IPS DF 4.7 (cell line): ENCODE measurements at regions not wholly inside any gene's neighbourhood (a gene's known extent, or its start where the extent isn't known, plus 50 kb on each side); places are given as distances from the start of the nearest gene placed in this dataset.
"Not testable (repeated sequence)": the region's sequence is repeated elsewhere in the genome, so short reads cannot be mapped to it uniquely, and the experiment has no call there.

Experiments
- DNase-seq: peaks from one replicate; pipeline ENCODE4 v3.0.0-alpha.2; 2013; ENCODE audit warnings: low spot score; ENCODE audit errors: extremely low read depth

DNA sequence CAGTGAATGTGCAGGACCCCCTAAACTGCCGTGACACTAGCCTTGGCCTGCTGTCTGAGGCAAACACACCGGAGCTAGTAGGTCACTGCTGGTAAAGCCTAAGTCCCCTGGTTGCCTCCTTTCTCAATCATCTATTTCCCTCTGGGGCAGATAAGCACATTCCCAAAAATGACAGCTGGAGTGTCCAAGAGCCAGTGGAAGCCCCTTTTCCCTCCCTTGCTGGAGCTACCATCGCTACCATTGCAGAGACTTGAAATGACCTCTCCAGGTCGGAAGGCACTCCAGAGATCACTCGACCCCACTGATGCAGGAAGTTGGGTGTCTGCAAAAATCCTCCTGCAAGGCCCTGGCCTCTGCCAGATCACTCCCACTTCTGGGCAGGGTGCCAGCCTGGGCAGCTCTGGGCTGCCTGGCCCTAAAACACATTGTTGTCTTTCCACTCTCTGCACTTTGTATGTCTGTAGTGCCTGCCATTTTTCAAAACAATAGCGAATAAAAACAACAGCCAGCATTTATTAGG, 235.9 kb downstream of the BCL2L11 start:
- DNase-seq, result not testable (repeated sequence)

DNA sequence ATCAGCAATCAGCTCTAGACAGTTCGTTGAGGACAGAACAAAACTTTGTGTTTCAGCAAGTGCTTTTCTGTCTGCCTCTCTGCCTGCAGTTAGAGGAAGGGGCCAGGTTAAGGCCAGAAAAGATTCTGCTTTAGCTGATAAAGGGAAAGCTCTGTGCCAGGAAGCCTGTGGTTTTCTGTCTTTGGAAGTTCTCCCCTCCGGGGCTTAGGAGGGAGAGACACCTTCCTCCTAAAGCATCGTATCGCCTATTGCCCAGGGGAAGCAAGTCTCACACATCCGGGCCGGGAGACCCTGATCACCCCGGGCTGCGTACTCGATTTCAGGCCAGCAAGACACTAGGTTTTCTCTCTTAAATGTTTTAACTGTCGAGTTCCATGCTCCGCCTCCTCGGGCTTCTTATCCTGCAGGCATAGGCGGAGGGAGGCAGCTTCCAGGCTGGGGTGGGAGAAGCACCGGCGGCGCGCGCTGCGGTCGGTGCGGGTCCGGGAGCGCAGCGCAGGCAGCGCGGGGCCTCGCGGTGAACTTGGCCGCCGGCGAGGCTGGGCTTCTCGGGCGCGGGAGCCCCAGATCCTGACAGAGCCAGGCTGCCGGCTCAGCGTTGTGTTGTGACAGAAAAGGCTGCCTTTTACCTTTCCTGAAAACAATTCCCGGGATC, 245.4 kb downstream of the BCL2L11 start:
- DNase-seq, result not testable (repeated sequence)

DNA sequence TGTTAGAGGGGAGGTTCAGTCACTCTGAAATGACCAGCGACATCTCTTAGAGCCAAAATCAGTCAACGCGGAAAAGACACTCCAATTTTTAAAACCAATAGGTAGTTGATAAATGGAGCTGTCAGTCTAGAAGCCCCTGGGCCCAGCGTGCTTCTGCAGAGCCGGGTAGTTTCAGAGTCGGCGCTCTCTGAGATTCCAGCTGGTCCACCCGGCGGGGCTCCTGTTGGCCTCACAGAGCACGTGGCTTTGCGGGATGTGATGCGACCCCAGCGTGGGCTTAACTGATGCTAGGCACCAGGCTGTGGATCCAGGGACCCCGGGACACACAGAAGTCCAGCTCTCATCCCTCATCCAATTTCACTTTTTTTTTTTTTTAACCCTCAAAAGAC, 245.9 kb downstream of the BCL2L11 start:
- not testable (repeated sequence) for DNase-seq

DNA sequence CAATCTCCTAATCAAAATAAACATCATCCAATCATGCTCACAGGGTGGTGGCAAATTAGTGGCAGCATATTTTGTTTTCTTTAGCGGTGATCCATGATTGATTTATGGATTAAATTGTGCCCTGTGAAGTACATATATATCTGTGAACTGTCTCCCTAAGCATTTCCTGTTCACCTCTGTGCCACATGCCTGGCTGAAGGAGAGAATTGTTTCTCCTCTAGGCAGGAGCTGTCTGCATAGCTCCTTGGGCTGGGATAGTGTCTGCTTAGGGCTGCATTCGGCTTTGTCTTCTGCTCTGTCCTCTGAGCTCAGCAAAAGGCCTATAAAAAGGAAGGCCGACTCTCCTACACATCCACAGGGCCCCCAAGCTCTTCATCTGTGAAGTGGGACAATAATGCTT, 246.4 kb downstream of the BCL2L11 start:
- DNase-seq, result not testable (repeated sequence)

DNA sequence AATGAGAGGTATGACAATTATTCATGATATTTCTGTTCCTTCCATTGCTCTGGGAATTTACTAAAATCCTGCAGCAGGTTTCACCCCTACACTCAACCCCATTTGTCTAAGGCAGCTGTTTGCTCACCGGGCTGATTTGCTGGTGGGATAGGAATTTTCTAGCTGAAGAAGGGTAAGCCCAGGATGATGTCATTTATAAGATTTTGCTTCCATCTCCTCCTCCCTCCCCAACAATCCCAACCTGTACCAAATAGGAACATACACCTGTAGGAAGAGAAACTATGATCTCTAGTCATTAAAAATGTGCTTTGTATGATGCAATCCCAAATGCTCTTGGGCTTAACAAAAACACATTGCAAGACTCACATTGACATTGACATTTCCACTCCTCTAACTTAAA, 247.2 kb downstream of the BCL2L11 start:
- DNase-seq, result not testable (repeated sequence)

DNA sequence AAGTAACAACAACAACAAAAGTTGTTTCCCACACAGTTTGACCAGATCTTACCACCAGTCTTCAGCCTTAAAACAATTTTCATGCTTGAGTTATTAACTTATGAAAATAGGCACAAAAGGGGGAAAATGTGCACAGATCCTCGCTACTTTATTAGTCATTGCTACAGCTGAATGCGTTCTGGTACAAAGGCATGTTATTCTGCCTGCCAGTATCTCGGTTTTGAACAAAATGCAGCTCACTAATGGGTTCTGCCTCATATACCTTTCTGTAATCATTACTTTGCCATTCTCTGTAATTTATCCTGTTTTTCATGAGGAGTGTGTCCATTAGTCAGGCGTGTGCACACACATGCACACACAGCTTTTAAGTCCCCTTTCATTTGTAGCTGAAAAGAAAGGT, 247.6 kb downstream of the BCL2L11 start:
- not testable (repeated sequence) for DNase-seq

DNA sequence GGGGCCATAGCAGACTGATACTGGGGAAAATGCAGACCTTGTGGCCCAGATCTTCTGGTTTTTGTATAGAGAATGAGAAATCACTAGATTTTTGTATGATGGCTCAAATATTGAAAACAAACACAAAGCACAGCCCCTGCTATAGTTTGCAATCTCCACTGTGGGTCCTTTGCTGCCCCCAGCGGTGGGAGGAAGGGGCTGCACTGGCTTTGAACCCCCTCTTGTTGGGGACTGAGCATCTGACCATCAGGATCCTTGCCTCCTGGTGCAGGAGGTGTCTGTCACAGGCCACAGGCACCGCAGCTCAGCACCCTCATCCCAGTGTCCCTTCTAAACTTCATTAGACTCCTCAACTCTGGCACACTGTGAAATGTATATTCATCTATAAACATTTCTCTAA, 252.3 kb downstream of the BCL2L11 start:
- not testable (repeated sequence) for DNase-seq

DNA sequence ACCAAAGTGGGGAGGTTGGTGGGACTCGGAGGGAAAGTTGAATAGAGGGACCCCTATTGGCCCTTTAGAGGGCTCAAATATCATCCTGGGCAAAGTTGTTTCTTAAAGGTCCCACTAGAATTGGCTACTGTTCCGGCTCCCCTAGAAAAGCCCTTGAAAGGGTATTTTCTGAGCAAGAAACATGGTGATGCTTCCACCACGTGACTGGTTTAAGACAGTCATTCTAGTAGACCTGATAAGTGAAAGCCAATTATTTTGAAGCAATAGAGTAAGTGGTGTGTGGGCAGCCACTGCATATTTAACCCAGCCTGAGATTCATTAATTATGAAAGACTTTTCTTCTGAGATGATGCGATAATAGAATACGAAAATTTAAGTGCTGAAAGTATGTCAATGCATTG, 253.3 kb downstream of the BCL2L11 start:
- DNase-seq, result not testable (repeated sequence)

DNA sequence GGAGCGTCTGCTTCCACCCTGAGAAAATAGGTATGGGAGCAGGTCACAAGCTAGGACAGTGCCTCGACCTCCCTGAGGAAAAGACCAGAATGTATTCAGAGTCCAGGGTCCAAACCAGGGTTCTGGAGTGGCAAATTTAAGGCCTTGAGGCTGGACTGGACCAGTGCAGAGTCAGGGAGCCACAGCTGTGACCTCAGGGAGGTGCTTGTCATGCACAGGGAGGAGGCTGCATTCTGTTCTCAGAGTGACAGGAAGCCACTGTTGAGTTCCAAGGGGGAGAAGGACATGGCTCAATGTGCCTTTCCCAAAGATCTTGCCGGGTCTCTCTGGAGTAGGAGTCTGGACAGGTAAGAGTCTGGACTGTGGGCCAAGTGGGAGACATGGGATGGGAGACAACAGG, 254.0 kb downstream of the BCL2L11 start:
- not testable (repeated sequence) for DNase-seq

DNA sequence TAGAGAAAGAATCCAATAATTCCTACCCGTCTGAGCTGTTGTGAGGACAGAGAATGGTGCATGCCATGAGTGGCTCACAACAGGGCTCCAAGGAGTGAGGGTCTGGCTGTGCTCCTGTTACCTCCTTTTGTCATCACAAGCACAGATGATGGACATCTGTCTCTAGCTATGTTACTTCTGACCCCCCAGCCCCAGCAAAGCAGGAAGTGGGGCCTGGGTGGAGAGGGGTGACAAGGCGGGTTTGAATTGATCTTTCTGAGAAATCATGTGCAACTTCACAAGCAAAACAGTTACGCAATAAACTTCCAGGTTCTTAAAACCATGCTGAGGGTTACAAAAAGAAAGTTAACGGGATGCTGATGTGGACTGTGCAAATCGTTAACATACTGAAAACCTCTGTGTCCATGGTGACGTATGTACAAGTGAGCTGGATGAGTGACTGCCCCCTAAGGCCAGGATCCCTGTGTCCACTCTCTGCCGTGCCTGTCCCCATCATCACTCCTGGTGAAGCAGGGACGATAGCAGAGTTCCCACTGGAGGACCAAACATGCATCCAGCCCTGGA, 254.7 kb downstream of the BCL2L11 start:
- not testable (repeated sequence) for DNase-seq

DNA sequence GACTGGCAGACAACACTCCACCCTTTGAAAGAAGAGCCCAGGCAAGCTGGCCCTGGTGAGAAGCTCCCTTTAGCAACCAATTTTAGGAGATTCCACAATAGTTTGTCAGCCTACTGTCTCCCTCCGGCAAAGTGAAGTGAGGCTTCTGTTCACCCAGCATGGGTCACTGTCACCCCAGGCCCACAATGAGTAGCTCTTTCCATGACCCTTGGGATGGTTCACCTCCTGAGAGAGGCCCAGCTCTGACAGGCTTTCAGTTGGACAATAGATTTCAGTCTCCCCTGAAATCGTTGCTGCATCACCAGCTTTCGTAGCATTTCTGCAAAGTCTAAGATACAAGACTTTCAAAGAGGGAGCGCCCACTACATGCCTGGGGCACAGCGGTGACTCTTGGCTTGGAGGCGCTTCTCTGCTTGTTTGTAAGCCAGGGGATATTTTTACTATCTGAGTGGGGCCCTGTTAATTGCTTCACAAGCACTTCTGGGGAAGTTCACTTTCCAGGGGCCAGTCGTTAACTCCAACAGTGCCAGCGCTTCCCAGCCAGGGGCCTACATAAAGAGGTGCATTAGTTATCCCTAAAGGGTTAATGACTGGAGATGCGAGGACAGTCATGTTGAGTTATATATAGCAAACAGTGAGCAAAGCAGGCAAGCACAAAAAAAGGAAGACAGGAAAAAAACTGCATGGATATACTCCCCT, 255.7 kb downstream of the BCL2L11 start:
- DNase-seq, result not testable (repeated sequence)

DNA sequence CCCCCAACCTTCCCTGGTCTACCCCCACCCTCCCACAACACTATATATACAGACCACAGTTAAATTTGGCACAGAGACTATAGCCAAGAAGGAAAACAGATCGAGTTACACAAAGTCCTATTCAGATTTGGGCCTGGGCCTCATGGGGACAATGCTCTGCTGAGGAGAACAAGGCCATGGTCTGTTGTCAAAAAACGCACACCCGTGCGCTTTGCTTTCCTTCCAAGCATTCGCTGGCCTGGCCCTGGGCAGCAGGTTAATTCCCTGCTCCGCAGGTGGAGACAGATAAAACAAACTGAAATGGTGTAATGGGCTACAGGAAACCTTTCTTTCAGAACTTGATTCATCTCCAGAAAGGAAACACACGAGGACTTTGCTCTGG, 256.2 kb downstream of the BCL2L11 start:
- DNase-seq, result not testable (repeated sequence)

DNA sequence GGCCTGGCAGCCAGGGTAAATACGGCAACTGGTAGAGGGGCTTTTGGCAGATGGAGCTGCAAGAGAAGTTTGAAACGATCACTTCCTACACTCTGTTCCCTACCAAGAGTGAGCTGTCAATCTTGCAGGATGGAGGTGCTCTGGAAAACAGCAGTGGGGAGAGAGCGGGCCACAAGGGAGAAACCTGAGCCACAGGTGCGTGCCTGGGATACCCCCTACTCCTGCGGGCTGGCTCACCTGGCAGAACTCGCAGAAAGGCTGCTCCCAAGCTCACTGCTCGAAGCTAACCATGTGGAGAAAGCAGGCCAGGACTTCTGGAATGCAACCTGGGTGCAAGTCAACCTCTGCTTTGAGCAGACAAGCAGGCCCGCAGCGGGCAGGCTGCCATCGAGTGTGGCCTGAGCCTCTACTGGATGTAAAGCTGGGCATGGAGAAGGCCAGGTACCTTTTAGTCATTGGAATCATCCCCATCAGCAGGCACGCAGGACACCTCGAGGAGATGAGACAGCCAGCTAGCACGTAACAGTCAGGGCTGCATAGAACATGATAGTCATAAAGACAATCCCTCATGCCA, 256.8 kb downstream of the BCL2L11 start:
- DNase-seq, result not testable (repeated sequence)

DNA sequence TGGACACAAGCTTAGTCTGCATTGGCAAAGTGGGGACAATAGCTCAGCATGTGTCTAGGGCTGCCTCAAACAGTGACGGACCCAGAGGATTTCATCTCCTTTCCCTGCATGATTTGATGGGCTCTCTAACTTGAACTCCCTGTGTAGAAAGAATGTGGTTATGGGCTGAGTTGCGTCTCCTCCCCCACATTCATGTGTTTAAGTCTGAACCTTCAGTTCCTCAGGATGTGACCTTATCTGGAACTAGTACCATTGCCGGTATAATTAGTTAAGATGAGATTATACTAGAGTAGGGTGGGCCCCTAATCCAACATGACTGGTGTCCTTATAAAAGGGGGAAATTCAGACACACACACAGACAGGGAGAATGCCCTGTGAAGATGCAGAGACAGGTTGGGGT, 257.6 kb downstream of the BCL2L11 start:
- not testable (repeated sequence) for DNase-seq

DNA sequence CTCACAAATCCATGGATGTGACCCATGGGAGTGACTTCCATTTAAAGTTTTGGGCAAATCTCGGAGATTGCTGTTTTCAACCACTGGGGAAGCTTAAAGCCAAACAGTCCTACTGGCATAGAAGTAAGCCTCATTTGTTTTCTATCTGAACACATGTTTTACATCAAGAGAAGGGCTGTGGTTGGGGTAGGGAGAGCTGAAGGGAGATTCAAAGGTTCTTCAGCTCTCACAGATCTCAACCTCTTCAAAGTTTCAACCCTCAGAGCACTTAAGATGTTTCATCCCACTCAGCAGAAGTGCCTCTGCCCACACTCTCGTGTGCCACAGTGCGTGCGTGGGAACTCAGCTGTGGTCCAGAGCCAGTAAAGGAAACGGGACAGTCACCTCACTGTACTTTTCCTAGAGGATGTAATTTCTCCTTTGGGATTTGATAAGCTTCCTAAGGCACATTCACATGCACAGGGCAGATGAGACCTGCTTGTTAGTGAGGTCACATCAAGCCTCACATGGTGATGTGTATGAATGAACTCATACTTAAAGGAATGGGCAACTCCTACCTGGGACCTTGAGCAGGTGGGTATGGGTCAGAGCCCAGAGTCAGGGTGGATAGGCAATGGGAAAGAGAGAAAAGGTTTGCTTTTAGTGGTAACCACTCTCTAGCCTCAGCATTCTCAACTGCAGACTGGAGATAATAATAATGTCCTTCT, 260.2 kb downstream of the BCL2L11 start:
- DNase-seq, result not testable (repeated sequence)

DNA sequence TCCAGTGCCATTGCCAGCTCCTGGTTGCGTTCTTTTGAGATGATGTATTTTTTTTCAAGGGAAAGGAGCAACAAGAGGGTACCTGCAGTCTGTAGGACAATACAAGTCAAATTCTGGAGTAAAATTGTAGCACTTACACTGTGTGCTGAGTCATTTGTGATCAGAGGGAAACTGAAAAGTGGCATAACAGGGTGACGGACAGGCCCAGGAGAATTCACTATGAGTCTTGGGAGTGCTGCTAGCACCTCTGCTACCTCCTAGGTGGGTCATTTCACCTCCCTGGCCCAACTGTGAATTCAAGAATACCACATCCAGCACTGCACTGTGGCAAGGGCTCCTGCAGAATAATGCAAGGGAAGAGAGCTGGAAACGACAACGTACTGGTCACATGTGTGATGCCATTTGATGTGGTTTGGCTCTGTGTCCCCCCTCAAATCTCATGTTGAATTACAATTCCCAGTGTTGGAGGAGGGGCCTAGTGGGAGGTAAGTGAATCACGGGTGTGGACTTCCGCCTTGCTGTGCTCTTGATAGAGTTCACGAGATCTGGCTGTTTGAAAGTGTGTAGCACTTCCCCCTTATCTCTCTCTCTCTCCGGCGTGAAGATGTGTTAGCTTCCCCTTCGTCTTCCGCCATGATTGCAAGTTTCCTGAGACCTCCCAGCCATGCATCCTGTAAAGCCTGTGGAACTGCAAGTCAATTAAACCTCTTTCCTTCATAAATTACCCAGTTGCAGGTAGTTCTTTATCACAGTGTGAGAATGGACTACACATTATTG, 261.0 kb downstream of the BCL2L11 start:
- DNase-seq, result not testable (repeated sequence)

DNA sequence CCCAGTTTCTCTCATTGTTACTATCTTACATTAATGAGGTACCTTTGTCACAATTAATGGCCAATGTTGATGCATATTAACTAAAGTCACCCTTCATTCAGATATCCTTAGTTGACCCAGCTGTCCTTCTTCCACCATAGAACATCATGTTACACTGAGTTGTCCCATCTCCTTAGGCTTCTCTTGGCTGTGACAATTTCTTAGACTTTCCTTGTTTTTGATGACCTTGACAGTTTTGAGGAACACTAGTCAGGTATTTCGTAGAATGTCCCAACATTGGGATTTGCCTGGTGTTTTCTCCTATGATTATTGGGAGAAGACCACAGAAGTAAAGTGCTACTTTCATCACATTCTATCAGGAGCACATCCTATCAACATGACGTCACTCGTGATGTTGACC, 261.8 kb downstream of the BCL2L11 start:
- not testable (repeated sequence) for DNase-seq

DNA sequence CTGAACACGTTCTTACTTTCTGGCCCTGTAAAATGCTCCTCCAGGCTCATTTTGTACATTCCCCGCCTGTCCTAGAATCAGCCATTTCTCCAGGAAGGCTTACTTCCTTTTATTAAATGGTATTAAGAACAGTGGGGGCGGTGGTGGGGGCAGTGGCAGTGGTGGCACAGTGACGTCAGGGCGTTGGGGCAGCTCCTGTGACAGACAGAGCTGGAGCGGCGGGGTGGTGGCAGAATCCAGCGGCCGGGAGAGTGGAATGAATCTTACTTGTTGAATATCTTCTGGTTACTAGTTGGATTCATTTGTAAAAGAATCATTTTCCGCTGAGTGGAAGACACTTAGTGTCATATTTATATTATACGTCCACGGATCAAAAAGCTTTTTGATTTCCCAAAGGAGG, 262.6 kb downstream of the BCL2L11 start:
- DNase-seq, result not testable (repeated sequence)

DNA sequence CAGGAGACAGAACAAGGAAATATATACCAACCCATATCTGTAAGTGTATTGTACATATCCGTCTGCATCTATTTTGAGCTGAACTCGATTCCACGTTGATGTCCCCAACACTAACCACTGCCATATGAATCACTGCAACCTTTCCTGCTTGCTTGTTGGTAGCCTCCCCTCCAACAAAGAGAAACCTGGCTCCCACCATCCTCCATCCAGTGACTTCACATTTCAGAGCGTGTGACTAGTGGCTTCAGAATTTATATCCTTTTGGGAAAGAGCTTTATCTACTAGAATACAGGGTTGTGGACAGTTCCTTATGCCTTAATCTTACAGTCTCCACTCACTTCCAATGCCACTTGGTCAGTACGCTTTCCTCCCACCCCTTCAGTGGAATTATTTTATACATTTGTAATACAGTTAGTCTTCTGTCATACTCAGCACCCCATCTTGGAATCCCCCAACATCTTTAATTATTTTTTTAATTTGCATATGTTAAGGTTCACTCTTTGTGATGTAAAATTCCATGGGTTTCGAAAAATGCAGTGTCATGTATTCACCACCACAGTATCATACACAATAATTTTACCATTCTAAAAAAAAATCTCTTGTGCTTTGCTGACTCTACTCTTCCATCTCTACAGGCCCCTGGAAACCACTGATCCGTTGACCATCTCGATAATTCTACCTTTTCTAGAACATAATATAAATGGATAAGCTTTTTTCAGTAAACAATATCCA, 264.7 kb downstream of the BCL2L11 start:
- DNase-seq, result not testable (repeated sequence)

DNA sequence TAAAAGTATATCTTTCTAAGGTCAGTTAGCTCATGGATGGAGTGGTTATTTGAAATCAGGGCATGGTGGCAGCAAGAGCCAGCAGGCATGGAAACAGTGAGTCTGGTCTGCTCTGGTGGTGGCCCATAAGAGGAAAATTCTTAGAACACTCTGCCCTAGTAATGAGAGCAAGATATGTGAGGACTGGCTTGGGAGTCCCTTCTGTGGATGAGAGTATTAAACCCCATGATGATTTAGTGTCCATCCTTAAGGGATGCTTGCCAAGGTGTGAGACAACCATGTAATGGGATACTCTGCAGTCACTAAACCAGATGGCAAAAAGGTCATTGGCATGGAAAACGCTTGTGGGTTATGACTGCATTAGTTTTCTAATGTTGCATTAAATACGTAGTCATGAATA, 269.9 kb downstream of the BCL2L11 start:
- DNase-seq, result not testable (repeated sequence)
